GM12873 (cell line): ENCODE measurements at regions not wholly inside any gene's neighbourhood (a gene's known extent, or its start where the extent isn't known, plus 50 kb on each side); places are given as distances from the start of the nearest gene placed in this dataset.

Source experiments
- TF ChIP-seq, protein P1 (sequence below): IDR thresholded peaks from 2 replicates; pipeline ENCODE4 v1.5.1; 2012; ENCODE audit warnings: low read depth, mild to moderate bottlenecking, moderate library complexity, low read length, control low read depth; ENCODE audit not compliant: insufficient read depth; ENCODE audit errors: missing control alignments

DNA sequence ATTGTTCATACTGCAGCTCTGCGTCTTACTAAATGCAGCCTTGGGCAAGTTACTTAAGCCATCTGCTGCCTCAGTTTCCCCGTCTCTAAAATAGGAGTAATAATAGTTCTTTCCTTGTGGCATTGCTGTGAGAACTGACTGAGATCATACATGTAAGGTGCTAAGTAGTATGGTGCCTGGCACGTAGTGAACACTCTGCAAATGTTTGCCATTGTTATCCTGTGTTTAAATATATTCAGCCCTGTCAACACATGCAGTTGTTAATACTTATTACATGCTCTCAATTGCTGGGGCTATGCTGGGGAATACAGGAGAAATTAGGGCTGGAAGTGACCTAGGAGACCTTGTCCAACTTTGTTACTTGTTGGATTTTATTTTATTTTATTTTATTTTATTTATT is 105.2 kb upstream of the RAI14 start:
- TF ChIP-seq, protein P1, sequence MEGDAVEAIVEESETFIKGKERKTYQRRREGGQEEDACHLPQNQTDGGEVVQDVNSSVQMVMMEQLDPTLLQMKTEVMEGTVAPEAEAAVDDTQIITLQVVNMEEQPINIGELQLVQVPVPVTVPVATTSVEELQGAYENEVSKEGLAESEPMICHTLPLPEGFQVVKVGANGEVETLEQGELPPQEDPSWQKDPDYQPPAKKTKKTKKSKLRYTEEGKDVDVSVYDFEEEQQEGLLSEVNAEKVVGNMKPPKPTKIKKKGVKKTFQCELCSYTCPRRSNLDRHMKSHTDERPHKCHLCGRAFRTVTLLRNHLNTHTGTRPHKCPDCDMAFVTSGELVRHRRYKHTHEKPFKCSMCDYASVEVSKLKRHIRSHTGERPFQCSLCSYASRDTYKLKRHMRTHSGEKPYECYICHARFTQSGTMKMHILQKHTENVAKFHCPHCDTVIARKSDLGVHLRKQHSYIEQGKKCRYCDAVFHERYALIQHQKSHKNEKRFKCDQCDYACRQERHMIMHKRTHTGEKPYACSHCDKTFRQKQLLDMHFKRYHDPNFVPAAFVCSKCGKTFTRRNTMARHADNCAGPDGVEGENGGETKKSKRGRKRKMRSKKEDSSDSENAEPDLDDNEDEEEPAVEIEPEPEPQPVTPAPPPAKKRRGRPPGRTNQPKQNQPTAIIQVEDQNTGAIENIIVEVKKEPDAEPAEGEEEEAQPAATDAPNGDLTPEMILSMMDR: no peak

DNA sequence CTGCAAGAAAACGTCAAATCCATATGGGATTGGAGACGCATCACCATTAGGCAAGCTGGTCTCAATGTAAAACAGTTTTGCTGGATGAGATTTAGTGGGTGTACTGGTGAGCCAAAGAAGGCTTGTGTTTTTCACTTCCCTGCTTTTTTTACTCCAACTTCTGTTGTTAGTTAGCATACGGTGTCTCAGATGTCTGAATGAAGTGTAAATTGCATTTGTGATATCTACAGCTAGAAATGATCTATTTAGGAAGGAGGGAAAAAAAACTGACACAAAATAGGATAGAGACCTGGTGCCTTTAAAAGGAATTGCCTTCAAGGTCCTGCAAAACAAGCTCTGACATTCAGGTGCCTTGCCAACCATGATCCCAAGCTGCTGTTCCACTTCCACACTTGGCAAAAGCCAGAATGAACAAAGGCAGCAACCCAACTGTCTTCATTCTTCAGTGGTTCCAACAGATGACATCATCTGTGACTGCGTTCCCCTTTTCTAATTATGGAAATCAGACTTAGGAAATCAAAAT is 104.2 kb upstream of the RAI14 start:
- TF ChIP-seq, protein P1: no peak

DNA sequence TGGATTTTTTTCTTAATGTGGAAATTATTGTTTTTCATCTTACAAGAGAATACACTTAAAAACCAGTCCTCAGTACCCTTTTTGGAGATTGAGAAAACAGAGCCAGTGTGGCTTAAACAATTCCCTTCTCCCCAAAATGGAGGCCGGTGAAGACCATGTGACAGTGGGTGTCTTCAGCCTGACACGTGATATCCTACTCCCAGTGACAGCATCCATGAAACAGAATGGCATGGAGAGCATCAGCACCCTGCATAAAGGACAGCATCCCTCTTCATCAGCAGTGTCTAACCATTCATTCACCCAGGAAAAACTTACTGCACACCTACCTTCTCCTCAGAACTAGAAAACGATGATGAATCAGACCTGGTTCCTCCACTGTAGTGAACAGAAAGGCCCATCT is 103.4 kb upstream of the RAI14 start:
- TF ChIP-seq, protein P1: no peak

DNA sequence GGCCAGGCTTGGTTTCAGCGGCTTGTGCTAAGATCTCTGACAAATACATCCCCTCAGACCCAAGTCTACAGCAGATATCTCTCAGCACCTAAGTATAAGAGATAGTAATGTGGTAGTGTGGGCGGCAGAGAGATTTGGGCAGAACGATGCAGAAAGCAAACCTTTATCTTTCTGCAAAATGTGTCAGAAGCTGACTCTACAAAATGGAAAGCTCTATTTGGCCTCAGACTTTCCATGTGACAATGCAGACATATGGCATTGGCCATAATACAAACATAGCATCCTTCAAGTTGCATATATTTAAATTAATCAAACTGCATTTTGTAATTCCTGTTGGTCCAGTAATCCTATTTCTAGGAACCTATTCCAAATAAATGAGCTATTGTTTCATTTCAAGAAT is 102.5 kb upstream of the RAI14 start:
- TF ChIP-seq, protein P1: no peak

DNA sequence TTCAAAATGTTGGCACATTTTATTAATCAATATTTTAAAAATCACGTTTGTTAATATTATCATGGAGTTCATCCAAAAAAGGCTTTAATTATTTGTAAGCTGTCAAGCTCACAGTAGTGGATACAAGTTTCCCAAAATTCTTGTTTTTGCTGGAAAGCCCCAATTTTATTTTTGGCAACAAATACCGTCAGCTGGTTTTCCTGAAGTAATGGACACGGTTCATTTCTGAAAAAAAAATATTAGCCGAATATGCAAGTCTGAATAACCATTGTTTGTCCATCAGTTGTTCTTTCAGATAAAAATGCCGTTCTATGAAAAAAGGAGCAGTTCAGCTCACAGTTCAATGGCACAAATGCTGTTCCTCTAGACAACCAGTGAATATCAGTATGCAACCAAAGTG is 101.5 kb upstream of the RAI14 start:
- TF ChIP-seq, protein P1: no peak

DNA sequence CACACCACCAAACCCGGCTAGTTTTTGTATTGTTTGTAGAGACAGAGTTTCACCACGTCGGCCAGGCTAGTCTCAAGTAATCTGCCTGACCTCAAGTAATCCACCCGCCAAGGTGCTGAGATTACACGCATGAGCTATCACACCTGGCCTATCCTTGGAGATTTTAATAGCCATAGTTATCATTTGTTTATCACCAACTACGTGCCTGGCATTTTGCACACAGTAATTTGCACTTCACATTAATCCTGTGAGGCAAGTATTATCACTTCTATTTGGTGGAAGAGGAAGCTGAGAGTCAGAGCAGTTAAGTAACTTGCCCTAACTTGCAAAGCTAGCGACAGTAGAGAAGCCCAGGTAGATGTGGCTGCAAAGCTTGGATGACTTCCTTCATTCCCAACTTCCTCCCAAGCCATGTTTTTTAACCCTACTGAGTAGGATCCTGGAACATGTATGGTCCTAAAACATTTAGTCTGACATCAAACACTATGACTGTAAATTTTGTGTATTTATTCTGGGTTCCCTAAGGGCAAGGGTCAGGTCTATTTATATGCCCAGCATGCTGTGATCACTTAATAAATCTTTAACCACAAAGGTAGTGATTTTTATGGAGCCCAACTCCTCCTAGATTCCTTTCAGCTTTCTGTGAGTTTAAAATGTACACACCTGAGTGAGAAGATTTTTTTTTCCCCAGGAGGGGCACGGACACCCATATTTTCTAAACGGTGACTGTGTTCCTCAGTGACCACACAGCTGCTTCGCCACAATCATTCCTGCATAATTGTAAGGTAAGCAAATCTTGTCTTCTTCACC is 100.2 kb upstream of the RAI14 start:
- TF ChIP-seq, protein P1: no peak

DNA sequence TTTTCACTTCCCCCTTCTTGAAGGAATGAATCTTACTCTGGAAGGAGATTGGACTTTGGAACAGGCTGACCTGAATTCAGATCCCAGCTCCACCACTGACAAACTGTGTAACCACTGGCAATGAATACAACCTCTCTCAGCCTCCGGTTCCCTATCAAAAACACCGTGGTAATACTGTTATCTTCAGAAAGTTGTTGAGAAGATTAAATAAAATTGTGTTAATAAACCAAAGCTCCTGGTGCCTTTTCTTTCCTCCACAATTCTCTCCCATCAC is 99.7 kb upstream of the RAI14 start:
- TF ChIP-seq, protein P1: no peak
